Gastroesophageal sphincter (tissue), 3 donors: ENCODE measurements at regions not wholly inside any gene's neighbourhood (a gene's known extent, or its start where the extent isn't known, plus 50 kb on each side); places are given as distances from the start of the nearest gene placed in this dataset.

Experiments used
- POLR2A ChIP-seq, 2 donors: fragments of 450-650 bp; IDR thresholded peaks; one replicate each; pipeline ENCODE4 v1.6.1; 2017; ENCODE audit warnings: antibody characterized with exemption in 2 of 2, mild to moderate bottlenecking in 2 of 2, moderate library complexity in 1 of 2
- POLR2AphosphoS5 ChIP-seq: sonication (generic); formaldehyde crosslinking; IDR thresholded peaks from one replicate; pipeline ENCODE4 v1.6.1; 2017; ENCODE audit warnings: antibody characterized with exemption
- TF ChIP-seq, protein P1 (sequence below), 4 experiments: fragments of 200-600 bp in 2 of 4; fragments of 450-650 bp in 2 of 4; sonication (generic) in 1 of 4; IDR thresholded peaks; one replicate each; pipeline ENCODE4 v1.5.1; 2017 to 2019; ENCODE audit warnings: antibody characterized with exemption in 4 of 4, mild to moderate bottlenecking in 2 of 4, moderate library complexity in 2 of 4

DNA sequence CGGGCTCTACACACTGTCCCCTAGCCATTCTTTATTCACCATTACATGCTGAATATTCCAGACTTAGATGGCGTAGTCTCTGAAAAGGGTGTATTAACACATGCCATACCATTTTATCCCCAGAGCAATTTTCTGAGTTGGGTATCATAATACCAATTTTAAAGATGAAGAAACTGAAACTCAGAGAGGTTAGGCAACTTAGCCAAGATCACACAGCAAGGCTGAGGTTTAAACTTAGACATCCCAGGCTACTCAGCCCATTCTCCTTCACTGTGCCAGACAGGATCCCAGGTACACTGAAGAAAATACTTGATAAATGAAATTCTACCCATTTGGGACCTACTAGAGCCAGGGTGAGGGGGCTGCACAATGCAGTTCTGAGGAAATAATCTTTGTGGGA, 67.4 kb upstream of the ARHGAP36 start:
- TF ChIP-seq, protein P1, sequence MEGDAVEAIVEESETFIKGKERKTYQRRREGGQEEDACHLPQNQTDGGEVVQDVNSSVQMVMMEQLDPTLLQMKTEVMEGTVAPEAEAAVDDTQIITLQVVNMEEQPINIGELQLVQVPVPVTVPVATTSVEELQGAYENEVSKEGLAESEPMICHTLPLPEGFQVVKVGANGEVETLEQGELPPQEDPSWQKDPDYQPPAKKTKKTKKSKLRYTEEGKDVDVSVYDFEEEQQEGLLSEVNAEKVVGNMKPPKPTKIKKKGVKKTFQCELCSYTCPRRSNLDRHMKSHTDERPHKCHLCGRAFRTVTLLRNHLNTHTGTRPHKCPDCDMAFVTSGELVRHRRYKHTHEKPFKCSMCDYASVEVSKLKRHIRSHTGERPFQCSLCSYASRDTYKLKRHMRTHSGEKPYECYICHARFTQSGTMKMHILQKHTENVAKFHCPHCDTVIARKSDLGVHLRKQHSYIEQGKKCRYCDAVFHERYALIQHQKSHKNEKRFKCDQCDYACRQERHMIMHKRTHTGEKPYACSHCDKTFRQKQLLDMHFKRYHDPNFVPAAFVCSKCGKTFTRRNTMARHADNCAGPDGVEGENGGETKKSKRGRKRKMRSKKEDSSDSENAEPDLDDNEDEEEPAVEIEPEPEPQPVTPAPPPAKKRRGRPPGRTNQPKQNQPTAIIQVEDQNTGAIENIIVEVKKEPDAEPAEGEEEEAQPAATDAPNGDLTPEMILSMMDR (IDR thresholded peaks at IDR 0.05) = no peak
- TF ChIP-seq POLR2AphosphoS5 (no peak), POLR2A (IDR thresholded peaks at IDR 0.05) (no peak)
